NCI-H1417 (cell line): ENCODE measurements at regions not wholly inside any gene's neighbourhood (a gene's known extent, or its start where the extent isn't known, plus 50 kb on each side); places are given as distances from the start of the nearest gene placed in this dataset.
"Not testable (repeated sequence)": the region's sequence is repeated elsewhere in the genome, so short reads cannot be mapped to it uniquely, and the experiment has no call there.

Source experiments
- DNase-seq, 3 experiments: peaks; one replicate each; lab custom pipeline; 2025; lab: John Stamatoyannopoulos, UW

- no peak for DNase-seq
Observed at GRCh38 chr11:21928847-21929246, 264.0 kb upstream of the ANO5 start.

DNA sequence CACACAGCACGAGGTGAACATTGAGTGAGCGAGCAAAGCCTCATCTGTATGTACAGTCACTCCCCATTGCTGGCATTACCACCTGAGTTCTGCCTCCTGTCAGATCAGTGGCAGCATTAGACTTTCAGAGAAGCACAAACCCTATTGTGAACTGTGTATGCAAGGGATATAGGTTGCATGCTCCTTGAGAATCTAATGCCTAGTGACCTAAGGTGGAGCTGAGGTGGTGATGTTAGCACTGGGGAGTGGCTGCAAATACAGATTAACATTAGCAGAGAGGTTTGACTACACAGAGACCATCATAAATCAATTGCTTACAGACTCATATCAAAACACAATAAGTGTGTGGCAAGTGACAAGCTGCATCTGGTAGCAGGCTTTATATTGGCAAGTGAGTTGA is 262.5 kb upstream of the ANO5 start:
- peak in 2 of 3 experiments; percentile 16 to 71 for DNase-seq

DNA sequence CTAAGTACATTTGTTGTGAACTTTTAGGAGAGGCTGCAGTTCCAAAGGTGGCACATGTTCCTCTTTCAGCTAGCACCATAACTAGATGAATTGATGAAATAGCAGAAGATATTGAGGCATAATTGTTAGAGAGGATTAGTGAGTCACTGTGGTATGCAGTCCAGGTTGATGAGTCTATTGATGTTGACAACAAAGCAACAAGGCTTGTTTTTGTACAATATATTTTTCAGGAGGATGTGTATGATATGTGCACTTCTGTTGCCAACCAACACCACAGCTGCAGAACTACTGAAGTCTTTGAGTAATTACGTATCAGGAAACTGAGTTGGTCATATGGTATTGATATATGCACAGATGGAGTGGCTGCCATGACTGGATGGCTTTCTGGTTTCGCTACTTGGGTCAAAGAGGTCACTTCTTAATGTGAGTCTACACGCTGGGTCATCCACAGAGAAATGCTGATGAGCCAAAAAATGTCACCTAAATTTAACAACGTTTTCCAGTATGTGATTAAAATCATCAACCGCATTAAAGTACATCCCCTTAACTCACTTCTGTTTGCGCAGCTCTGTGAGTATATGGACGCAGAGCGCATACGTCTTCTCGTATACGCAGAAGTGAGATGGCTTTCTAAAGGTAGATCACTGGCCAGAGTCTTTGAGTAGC is 261.3 kb upstream of the ANO5 start:
- no peak for DNase-seq

DNA sequence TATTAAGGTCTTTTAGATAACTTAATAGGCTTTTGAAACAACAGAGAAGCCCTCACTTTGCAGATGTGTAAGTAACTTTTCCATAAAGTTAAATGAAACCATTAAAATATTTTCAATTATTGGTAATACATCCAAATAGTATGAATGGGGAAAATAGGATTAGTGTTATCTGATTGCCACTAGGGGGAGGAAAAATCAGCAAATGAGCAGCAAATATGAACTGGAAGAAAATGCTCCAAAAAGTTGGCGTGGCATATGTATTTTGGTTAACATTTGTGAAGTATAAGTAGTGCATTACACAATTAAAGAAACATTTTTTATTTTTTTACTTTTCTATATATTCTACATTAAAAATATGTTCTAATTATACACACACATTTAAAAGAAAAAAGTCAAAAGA is 259.8 kb upstream of the ANO5 start:
- peak in 1 of 3 experiments; percentile 20 for DNase-seq

- no peak for DNase-seq
Observed at GRCh38 chr11:21944577-21944976, 248.3 kb upstream of the ANO5 start.

GRCh38 chr11:21948876-21949275 is 244.0 kb upstream of the ANO5 start:
- DNase-seq = peak in 2 of 3 experiments; percentile 1 to 35

GRCh38 chr11:21949763-21950413 is 243.0 kb upstream of the ANO5 start:
- no peak for DNase-seq

DNA sequence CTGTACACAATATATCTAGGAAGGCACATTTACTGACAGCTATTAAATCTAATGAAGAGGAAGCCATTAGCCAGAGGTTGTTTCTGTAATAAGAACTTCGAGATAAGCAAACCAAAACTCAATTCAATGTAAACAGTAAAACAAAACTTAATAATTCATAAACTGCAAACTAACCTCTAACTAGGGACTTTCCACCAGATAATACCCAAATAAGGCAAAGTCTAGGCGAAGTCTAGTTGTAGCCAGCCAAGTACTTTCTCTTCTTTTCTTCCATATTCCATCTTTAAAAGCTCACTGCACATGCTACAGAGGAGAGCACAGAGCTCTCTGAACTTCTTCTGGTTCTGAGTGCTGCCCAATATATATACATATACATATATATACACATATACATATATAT is 229.9 kb upstream of the ANO5 start:
- no peak for DNase-seq

GRCh38 chr11:21965221-21965620 is 227.7 kb upstream of the ANO5 start:
- no peak for DNase-seq

DNA sequence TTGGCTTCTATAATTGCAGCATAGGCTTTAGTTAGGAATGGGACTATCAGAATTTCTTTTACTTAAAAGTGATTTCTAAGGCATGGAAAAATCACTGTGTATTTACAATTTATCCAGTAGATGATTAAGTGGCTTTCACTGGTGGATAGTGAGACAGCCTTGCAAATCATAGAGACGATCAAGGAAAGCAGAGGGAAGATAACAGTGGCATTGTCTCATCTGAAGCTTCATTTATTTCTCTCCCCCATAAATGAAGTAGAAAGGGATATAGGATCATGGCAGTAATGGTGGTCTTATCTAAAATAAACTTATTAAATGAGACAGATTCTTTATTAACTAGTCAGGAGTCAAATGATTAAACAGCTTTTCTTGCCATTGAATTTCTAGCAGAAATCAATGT is 224.2 kb upstream of the ANO5 start:
- no peak for DNase-seq

GRCh38 chr11:21969841-21970240 is 223.0 kb upstream of the ANO5 start:
- DNase-seq = no peak

GRCh38 chr11:21975242-21975641 is 217.6 kb upstream of the ANO5 start:
- DNase-seq = no peak

GRCh38 chr11:21976210-21976609 is 216.7 kb upstream of the ANO5 start:
- no peak for DNase-seq

GRCh38 chr11:21983431-21983830 is 209.5 kb upstream of the ANO5 start:
- no peak for DNase-seq

- no peak for DNase-seq
Observed at GRCh38 chr11:21986361-21986760, 206.5 kb upstream of the ANO5 start.

GRCh38 chr11:21987261-21987660 is 205.6 kb upstream of the ANO5 start:
- DNase-seq = no peak

DNA sequence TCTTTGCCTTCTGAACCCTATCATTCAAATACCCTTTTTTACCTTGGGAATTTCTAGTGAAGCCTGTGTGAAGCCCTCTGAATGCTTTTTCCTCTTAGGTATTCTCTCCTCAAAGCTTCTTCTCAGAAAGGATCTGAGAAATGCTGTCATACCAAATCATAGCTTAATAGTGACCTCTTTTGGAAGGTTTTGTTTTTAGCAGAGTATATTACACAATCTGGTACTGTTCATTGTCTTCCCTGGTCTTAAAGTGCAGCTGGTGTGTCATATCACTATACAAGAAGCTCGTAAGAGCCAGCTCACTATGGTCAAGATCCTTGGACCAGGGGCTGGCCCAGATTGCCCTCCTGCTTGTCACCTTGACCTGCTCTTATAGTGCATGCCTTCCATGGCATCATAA is 204.4 kb upstream of the ANO5 start:
- DNase-seq = peak in 2 of 3 experiments; percentile 45 to 58

- DNase-seq = not testable (repeated sequence)
Observed at GRCh38 chr11:22001803-22002202, 191.1 kb upstream of the ANO5 start.

DNA sequence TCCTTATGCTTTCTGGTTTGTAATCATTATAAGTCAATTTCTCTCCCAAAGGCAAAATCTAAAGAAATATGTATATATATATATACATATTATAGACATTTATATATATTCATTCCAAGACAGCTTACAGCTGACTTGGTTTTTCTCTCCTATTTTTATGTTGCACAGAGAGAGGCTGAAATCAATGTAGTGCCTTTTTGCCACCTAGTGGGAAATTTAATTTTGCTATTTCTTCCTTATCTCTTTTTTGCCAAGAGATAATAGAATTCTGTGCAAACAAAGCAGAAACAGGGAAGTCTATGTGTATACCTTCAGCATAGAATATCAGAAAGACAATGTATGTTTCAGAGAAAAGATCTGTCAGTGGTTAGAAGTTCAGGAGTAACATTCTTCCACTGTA is 186.0 kb upstream of the ANO5 start:
- DNase-seq = no peak

- no peak for DNase-seq
Observed at GRCh38 chr11:22031791-22032190, 161.1 kb upstream of the ANO5 start.

DNA sequence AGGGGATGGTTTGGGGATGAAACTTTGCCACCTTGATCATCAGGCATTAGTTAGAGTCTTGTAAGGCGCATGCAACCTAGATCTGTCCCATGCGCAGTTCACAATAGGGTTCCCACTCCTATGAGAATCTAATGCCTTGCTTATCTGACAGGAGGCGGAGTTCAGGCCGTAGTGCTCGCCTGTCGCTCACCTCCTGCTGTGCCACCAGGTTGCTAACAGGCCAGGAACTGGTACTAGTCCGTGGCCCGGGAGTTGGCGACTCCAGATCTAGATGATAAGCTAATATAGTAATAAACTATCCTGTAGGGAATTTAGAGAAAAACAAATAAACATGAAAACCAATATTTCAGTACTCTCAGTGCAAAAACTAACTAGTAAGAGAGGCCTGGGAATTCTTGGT is 155.4 kb upstream of the ANO5 start:
- no peak for DNase-seq

GRCh38 chr11:22041039-22041438 is 151.8 kb upstream of the ANO5 start:
- no peak for DNase-seq

DNA sequence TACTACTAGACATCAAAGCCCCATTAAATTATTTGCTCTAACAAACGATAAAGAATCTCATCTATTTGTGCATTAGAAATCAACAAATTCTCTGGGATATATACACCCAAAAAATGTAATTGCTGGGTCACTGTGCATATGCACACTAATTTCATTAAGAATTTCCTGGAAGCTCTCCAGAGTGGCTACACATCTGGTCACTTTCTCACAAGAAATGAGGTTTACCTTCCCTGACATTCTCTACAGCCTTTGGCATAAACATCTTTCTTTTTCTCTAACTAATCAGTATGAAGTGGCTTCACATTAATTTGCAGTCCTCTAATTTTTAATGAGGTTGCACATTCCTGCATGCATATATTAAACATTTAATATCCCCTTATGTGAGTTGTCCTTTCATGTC is 150.8 kb upstream of the ANO5 start:
- DNase-seq = no peak

- no peak for DNase-seq
Observed at GRCh38 chr11:22044126-22044525, 148.8 kb upstream of the ANO5 start.
